Spleen (tissue), 11 donors: ENCODE measurements at regions not wholly inside any gene's neighbourhood (a gene's known extent, or its start where the extent isn't known, plus 50 kb on each side); places are given as distances from the start of the nearest gene placed in this dataset.

ENCODE experiments used
- DNase-seq: peaks from one replicate; pipeline ENCODE4 v3.0.0-alpha.2; 2020
- H3K27ac ChIP-seq, 8 donors: fragments of 200-600 bp; sonication (generic) in 7 of 8; 1 replicate in 4 of 8; 2 replicates in 4 of 8; pipeline versions ENCODE4 v1.5.0 to v1.8.0; 2016 to 2021; ENCODE audit warnings: inconsistent platforms in 4 of 8, mild to moderate bottlenecking in 4 of 8, moderate library complexity in 1 of 8
- H3K27me3 ChIP-seq, 7 donors: fragments of 200-600 bp; sonication (generic) in 6 of 7; replicated peaks in 1 of 7; 1 replicate in 4 of 7; 2 replicates in 3 of 7; pipeline versions ENCODE4 v1.5.0 to v1.8.0; 2016 to 2021; ENCODE audit warnings: inconsistent platforms in 3 of 7, mild to moderate bottlenecking in 1 of 7
- H3K36me3 ChIP-seq, 6 donors: fragments of 200-600 bp; sonication (generic) in 5 of 6; 1 replicate in 4 of 6; 2 replicates in 2 of 6; pipeline versions ENCODE4 v1.5.0 to v1.8.0; 2016 to 2021; ENCODE audit warnings: inconsistent platforms in 2 of 6
- H3K4me1 ChIP-seq, 6 donors: fragments of 200-600 bp; sonication (generic) in 5 of 6; 1 replicate in 3 of 6; 2 replicates in 3 of 6; pipeline versions ENCODE4 v1.5.0 to v1.8.0; 2016 to 2021; ENCODE audit warnings: inconsistent platforms in 3 of 6
- H3K4me3 ChIP-seq, 8 donors: fragments of 200-600 bp; sonication (generic) in 7 of 8; 1 replicate in 4 of 8; 2 replicates in 4 of 8; pipeline versions ENCODE4 v1.5.0 to v1.8.0; 2016 to 2021; ENCODE audit warnings: inconsistent platforms in 4 of 8, mild to moderate bottlenecking in 4 of 8, moderate library complexity in 2 of 8
- H3K9me3 ChIP-seq, 8 donors: fragments of 200-600 bp; sonication (generic) in 7 of 8; 1 replicate in 4 of 8; 2 replicates in 4 of 8; pipeline versions ENCODE4 v1.5.0 to v1.8.0; 2016 to 2021; ENCODE audit warnings: inconsistent platforms in 4 of 8
- POLR2A ChIP-seq, 3 donors: fragments of 450-650 bp; IDR thresholded peaks; one replicate each; pipeline ENCODE4 v1.5.1; 2017; ENCODE audit warnings: antibody characterized with exemption in 3 of 3, mild to moderate bottlenecking in 1 of 3
- POLR2AphosphoS5 ChIP-seq, 3 donors: sonication (generic); formaldehyde crosslinking; IDR thresholded peaks; one replicate each; pipeline ENCODE4 v1.5.1; 2017; ENCODE audit warnings: antibody characterized with exemption in 3 of 3
- WGBS, 5 donors: extraction: QIAGEN DNeasy Blood & Tissue Kit in 3 of 5; methylation state at CpG; one replicate each; pipeline versions ENCODE4 v1.1.5 to v1.1.7; 2013 to 2018; 5-methylcytosine and 5-hydroxymethylcytosine counted together
- intact Hi-C: fragments of 100-400 bp; cut with DNase I; formaldehyde crosslinking; loops from one replicate; pipeline ENCODE4 v1.15.0; 2023; ENCODE audit warnings: low total_unique reads
- TF ChIP-seq, protein P1 (sequence below), 11 experiments: fragments of 200-600 bp in 7 of 11; fragments of 450-650 bp in 4 of 11; sonication (generic) in 4 of 11; IDR thresholded peaks in 8 of 11; conservative IDR thresholded peaks in 3 of 11; 1 replicate in 7 of 11; 2 replicates in 4 of 11; pipeline versions ENCODE4 v1.4.0 to v1.8.0; 2016 to 2021; ENCODE audit warnings: antibody characterized with exemption in 11 of 11, inconsistent platforms in 4 of 11, mild to moderate bottlenecking in 1 of 11
- donor health status: healthy with polysubstance abuse.
- donor health status: DM: no; HTN: no; CAD: no; lungs with moderate emphysema.
- donor health status: DM: no; HTN: no; CAD: no.
- donor health status: Bipolar disorder and iron deficiency.
- donor health status: healthy.
- donor health status: DM: no; HTN: no; CAD: no.
- donor health status: DM: yes; HTN: yes; CAD: no.

DNA sequence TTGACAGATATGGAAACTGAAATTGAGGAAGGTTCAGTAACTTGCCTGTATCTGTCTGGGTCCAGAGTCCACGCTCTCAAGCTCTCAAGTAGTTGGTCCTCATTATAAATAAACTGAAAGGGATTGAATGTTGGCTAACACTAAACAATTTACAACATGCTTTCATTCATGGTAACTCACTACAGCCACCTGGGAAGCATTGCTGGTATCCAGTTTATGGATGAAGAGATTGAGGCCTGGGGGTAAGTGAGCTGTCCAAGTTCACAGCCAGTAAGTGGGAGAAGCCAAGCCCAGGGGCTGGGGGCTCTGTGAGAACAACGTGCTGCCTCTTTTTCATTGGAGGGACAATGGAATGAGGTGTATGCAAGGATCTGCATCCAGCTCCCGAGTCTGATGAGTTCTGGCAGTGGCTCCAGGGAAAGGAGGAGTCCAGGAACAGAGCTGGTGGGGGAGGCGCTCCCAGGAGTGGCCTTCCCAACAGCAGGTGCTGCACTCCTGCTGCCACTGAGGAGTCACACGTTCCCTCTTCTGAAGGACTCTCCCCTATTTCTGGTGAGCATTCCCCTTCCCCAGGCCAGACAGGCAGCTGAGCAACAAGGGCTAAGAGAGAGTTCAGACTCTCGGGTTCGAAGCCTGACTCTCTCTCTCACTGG is 175.8 kb downstream of the CSNK2A3 start:
- Histone ChIP-seq H3K4me1 (peaks cover 0 to 2% (median 0%) of the 10 kb centered on the region in 6 donors), H3K27ac (no peak overlapping the region), H3K36me3 (no peaks in the 10 kb centered on the region), H3K9me3 (no peaks in the 10 kb centered on the region), H3K4me3 (no peak overlapping the region), H3K27me3 (peaks cover 0 to 10% (median 0%) of the 10 kb centered on the region in 7 donors)
- WGBS, 5 donors = 56 to 87% (median 73%) methylated on average over 5 to 7 of the region's 7 CpGs
- DNase-seq = no peak
- TF ChIP-seq, protein P1, sequence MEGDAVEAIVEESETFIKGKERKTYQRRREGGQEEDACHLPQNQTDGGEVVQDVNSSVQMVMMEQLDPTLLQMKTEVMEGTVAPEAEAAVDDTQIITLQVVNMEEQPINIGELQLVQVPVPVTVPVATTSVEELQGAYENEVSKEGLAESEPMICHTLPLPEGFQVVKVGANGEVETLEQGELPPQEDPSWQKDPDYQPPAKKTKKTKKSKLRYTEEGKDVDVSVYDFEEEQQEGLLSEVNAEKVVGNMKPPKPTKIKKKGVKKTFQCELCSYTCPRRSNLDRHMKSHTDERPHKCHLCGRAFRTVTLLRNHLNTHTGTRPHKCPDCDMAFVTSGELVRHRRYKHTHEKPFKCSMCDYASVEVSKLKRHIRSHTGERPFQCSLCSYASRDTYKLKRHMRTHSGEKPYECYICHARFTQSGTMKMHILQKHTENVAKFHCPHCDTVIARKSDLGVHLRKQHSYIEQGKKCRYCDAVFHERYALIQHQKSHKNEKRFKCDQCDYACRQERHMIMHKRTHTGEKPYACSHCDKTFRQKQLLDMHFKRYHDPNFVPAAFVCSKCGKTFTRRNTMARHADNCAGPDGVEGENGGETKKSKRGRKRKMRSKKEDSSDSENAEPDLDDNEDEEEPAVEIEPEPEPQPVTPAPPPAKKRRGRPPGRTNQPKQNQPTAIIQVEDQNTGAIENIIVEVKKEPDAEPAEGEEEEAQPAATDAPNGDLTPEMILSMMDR (IDR thresholded peaks at IDR 0.05 in 8 of 11, conservative IDR thresholded peaks at IDR 0.05 in 3 of 11) = no peak
- no peak for TF ChIP-seq POLR2AphosphoS5 (IDR thresholded peaks at IDR 0.05)
- TF ChIP-seq POLR2A (IDR thresholded peaks at IDR 0.05) = no peak
- intact Hi-C loops = no loop called here

DNA sequence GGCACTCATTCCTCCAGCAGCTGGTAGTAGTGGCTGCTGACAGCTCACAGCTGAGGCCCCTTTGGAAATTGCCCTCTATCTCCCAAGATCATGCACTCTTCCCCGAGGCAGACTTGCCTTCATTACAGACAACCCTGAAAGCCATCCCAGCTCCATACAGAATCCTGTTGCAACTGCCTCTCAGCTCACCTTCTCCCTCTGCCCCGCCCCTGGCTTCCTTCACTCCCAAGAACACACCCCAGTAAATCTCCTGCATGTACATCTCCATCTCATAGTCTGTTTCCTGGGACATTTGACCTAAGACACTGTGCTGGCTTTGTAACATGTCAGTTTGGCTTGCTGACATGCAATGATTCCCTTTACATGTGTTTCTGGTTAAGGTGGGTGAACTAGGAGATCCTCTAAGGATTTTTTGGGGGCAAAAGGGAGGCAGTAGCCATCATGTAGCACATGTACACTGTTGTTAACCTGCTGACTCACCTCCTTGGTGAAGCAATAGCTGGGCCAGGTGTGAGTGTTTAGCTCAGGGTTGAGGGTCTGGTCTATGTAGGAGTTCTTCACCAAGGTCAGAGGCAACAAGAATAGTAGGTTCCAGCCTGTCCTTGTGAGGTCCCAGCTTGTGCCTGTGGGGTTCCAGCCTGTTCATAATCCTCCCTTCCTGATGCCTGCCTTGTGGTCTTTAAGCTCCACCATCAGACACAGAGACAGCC is 179.6 kb downstream of the CSNK2A3 start:
- TF ChIP-seq POLR2AphosphoS5 (IDR thresholded peaks at IDR 0.05) (no peak), POLR2A (IDR thresholded peaks at IDR 0.05) (no peak)
- TF ChIP-seq, protein P1 (IDR thresholded peaks at IDR 0.05 in 8 of 11, conservative IDR thresholded peaks at IDR 0.05 in 3 of 11) = no peak
- intact Hi-C loops = no loop called here
- no peak for DNase-seq
- peaks cover 0 to 14% (median 6%) of the 10 kb centered on the region in 6 donors for H3K4me1 ChIP-seq
- no peak overlapping the region for H3K4me3 ChIP-seq
- no peaks in the 10 kb centered on the region for H3K36me3 ChIP-seq
- no peaks in the 10 kb centered on the region for H3K9me3 ChIP-seq
- no peaks in the 10 kb centered on the region for H3K27me3 ChIP-seq
- 80 to 96% (median 90%) methylated on average over 2 of the region's 2 CpGs for WGBS, 5 donors
- no peak overlapping the region for H3K27ac ChIP-seq

DNA sequence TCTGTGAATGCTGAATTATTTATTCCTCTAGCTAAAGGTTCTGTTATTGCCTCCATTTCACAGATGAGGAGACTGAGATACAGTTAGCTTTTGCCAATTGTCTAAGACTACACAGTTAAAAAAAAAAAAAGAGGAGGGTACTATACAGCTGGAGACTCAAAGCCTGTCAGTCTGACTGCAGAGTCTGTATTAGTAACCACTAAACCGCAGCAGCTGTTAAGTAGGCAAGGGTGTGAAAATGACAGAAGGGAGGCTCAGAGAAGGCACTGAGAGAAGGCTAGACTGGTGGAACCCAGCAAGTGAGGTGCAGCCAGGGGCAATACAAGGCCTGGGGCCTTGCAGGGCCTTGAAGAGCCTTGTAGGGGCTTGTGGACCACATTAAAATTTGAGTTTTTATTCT is 181.2 kb downstream of the CSNK2A3 start:
- H3K27ac ChIP-seq = no peak overlapping the region
- H3K9me3 ChIP-seq = no peaks in the 10 kb centered on the region
- DNase-seq = no peak
- WGBS, 5 donors = 61 to 71% (median 62%) methylated on average over 1 of the region's 1 CpG
- no peaks in the 10 kb centered on the region for H3K36me3 ChIP-seq
- TF ChIP-seq, protein P1 (IDR thresholded peaks at IDR 0.05 in 8 of 11, conservative IDR thresholded peaks at IDR 0.05 in 3 of 11) = no peak
- TF ChIP-seq POLR2AphosphoS5 (IDR thresholded peaks at IDR 0.05) (no peak), POLR2A (IDR thresholded peaks at IDR 0.05) (no peak)
- intact Hi-C loops = no loop called here
- no peak overlapping the region for H3K4me3 ChIP-seq
- peaks cover 0 to 14% (median 6%) of the 10 kb centered on the region in 6 donors for H3K4me1 ChIP-seq
- H3K27me3 ChIP-seq = no peaks in the 10 kb centered on the region

DNA sequence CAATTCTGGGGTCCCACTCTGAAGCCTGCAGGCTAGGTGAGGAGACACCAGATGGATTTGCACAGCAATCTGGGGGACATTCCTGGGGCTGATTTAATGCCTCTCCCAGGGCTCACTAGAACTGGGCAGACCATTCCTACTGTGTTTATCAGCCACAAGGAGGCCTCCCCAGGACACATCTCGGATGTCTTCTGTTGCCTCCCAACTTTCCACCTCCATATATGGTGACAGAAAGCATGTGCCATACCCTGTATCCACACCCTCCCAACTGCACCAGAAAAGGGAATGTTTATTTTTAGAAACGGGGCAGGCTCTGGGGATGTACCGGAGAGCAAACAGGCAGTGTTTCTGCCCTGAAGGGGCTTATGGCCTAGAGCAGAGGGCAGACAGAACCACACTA is 181.8 kb downstream of the CSNK2A3 start:
- Histone ChIP-seq H3K9me3 (no peaks in the 10 kb centered on the region), H3K27me3 (no peaks in the 10 kb centered on the region), H3K4me1 (peaks cover 0 to 14% (median 6%) of the 10 kb centered on the region in 6 donors), H3K36me3 (no peaks in the 10 kb centered on the region), H3K4me3 (no peak overlapping the region), H3K27ac (no peak overlapping the region)
- 72 to 92% (median 77%) methylated on average over 3 of the region's 3 CpGs for WGBS, 5 donors
- no peak for TF ChIP-seq POLR2A (IDR thresholded peaks at IDR 0.05)
- TF ChIP-seq POLR2AphosphoS5 (IDR thresholded peaks at IDR 0.05) = no peak
- TF ChIP-seq, protein P1 (IDR thresholded peaks at IDR 0.05 in 8 of 11, conservative IDR thresholded peaks at IDR 0.05 in 3 of 11) = no peak
- intact Hi-C loops = no loop called here
- no peak for DNase-seq
